ENCODE measurements at regions not wholly inside any gene's neighbourhood (a gene's known extent, or its start where the extent isn't known, plus 50 kb on each side); places are given as distances from the start of the nearest gene placed in this dataset.

DNA sequence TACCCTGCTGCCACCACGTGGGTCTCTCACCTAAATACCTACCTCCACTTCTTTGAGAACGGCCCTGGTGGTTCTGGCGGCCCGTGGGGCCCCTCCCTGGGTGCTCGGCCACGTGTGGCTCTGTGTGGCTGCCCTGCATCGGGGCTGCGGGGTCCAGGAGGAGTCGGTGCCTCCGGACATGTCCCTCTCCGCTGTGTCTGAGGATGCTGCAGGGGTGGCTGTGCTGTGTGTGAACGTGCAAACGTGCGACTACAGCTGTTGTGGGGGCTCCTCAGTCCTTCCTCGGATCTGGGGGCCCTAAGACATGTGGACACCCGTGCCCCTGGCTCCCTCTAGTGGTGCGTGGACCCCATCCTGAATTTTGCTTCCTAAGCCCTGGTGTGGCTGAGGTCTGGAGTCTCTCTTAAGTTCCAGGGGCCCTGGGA lies 691.8 kb downstream of the QKI start:
- H4K20me1 ChIP-seq (ENCODE audit: insufficient read depth, low read length, poor library complexity, severe bottlenecking): no peaks in the 10 kb centered on the region
- no peaks in the 10 kb centered on the region for H3F3A ChIP-seq (ENCODE audit: low read depth)
- H3K4me3 ChIP-seq (ENCODE audit: low read length, poor library complexity, severe bottlenecking): no peak overlapping the region
- no peak overlapping the region for H2AFZ ChIP-seq (ENCODE audit: low read length)
- TF ChIP-seq, protein P1, sequence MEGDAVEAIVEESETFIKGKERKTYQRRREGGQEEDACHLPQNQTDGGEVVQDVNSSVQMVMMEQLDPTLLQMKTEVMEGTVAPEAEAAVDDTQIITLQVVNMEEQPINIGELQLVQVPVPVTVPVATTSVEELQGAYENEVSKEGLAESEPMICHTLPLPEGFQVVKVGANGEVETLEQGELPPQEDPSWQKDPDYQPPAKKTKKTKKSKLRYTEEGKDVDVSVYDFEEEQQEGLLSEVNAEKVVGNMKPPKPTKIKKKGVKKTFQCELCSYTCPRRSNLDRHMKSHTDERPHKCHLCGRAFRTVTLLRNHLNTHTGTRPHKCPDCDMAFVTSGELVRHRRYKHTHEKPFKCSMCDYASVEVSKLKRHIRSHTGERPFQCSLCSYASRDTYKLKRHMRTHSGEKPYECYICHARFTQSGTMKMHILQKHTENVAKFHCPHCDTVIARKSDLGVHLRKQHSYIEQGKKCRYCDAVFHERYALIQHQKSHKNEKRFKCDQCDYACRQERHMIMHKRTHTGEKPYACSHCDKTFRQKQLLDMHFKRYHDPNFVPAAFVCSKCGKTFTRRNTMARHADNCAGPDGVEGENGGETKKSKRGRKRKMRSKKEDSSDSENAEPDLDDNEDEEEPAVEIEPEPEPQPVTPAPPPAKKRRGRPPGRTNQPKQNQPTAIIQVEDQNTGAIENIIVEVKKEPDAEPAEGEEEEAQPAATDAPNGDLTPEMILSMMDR (conservative IDR thresholded peaks at IDR 0.05; ENCODE audit: low read length): no peak; the same call in 1 of the 2 replicates
- no peak for TF ChIP-seq EZH2phosphoT487 (IDR thresholded peaks at IDR 0.05; ENCODE audit: borderline replicate concordance)
- no peaks in the 10 kb centered on the region for H3K36me3 ChIP-seq (ENCODE audit: insufficient read depth, low read length)
- H3K9me2 ChIP-seq (replicated peaks; ENCODE audit: low read depth, low read length): no peaks in the 10 kb centered on the region
- no peaks in the 10 kb centered on the region; the same call in 1 of the 2 replicates for H3K9me3 ChIP-seq (ENCODE audit: insufficient read depth, low read depth, low read length)
- no peaks in the 10 kb centered on the region for H3K4me1 ChIP-seq (ENCODE audit: insufficient read depth, low read length, poor library complexity, severe bottlenecking)
- no peak overlapping the region for H3K9ac ChIP-seq (ENCODE audit: low read depth, low read length, poor library complexity, severe bottlenecking)
- no peak overlapping the region for H3K4me2 ChIP-seq (ENCODE audit: low read depth, low read length, poor library complexity, severe bottlenecking)
- no peaks in the 10 kb centered on the region for H3K27me3 ChIP-seq (ENCODE audit: insufficient read depth, low read length, poor library complexity, severe bottlenecking)
- no peaks in the 10 kb centered on the region for H3K79me2 ChIP-seq (ENCODE audit: insufficient read depth, low read length)

DNA sequence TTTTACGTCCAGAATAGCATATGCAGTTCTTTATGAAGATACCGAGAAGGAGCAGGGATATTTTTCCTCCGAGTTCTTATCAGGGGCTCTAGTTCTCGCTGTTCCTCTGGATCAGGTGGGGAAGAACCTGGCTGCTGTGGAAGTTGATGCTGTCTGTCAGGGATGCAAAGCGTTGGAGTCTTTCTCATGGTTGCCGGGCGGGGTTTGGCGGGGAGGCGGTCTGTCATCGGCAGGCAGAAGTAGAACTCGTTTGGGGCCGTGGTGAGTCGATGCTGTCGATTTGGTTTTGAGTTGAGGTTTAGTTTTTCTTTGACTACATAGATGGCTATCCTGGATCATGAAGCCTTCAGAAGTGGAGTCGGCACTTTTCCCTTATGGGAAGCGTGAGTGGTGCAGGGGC lies 691.2 kb downstream of the QKI start:
- H3K4me1 ChIP-seq (ENCODE audit: insufficient read depth, low read length, poor library complexity, severe bottlenecking): no peaks in the 10 kb centered on the region
- no peaks in the 10 kb centered on the region for H3K36me3 ChIP-seq (ENCODE audit: insufficient read depth, low read length)
- H3K9ac ChIP-seq (ENCODE audit: low read depth, low read length, poor library complexity, severe bottlenecking): no peak overlapping the region
- no peaks in the 10 kb centered on the region for H3K27me3 ChIP-seq (ENCODE audit: insufficient read depth, low read length, poor library complexity, severe bottlenecking)
- no peak overlapping the region for H2AFZ ChIP-seq (ENCODE audit: low read length)
- H3K79me2 ChIP-seq (ENCODE audit: insufficient read depth, low read length): no peaks in the 10 kb centered on the region
- H3K4me2 ChIP-seq (ENCODE audit: low read depth, low read length, poor library complexity, severe bottlenecking): no peak overlapping the region
- H3K9me3 ChIP-seq (ENCODE audit: insufficient read depth, low read depth, low read length): no peaks in the 10 kb centered on the region; the same call in 1 of the 2 replicates
- TF ChIP-seq, protein P1 (conservative IDR thresholded peaks at IDR 0.05; ENCODE audit: low read length): no peak
- TF ChIP-seq EZH2phosphoT487 (IDR thresholded peaks at IDR 0.05; ENCODE audit: borderline replicate concordance): no peak
- H3K9me2 ChIP-seq (replicated peaks; ENCODE audit: low read depth, low read length): no peaks in the 10 kb centered on the region
- no peaks in the 10 kb centered on the region for H4K20me1 ChIP-seq (ENCODE audit: insufficient read depth, low read length, poor library complexity, severe bottlenecking)
- no peak overlapping the region for H3K4me3 ChIP-seq (ENCODE audit: low read length, poor library complexity, severe bottlenecking)
- H3F3A ChIP-seq (ENCODE audit: low read depth): no peaks in the 10 kb centered on the region

DNA sequence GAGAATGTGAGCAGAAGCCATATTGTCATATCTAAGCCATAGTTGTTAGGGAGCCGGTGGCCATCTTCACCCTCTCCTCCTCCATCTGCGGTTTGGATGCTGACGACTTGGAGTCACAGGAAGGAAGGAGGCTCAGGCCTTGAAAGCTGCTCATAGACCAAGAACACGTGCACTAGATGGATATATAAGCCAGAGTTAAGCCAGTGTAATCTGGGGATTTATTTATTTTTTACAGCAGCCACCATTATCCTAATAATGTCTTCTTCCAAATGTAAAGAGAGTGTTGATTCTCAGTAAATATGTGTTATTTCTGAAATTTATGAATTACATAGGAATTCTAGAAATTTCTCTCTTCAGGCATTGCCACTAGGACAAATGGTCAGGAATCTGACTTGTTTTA lies 689.9 kb downstream of the QKI start:
- TF ChIP-seq, protein P1 (conservative IDR thresholded peaks at IDR 0.05; ENCODE audit: low read length): no peak
- no peak for TF ChIP-seq EZH2phosphoT487 (IDR thresholded peaks at IDR 0.05; ENCODE audit: borderline replicate concordance)
- H3K27me3 ChIP-seq (ENCODE audit: insufficient read depth, low read length, poor library complexity, severe bottlenecking): no peaks in the 10 kb centered on the region
- H2AFZ ChIP-seq (ENCODE audit: low read length): no peak overlapping the region
- no peaks in the 10 kb centered on the region for H3F3A ChIP-seq (ENCODE audit: low read depth)
- no peak overlapping the region for H3K9ac ChIP-seq (ENCODE audit: low read depth, low read length, poor library complexity, severe bottlenecking)
- no peaks in the 10 kb centered on the region for H3K9me2 ChIP-seq (replicated peaks; ENCODE audit: low read depth, low read length)
- no peaks in the 10 kb centered on the region for H3K4me1 ChIP-seq (ENCODE audit: insufficient read depth, low read length, poor library complexity, severe bottlenecking)
- H3K36me3 ChIP-seq (ENCODE audit: insufficient read depth, low read length): no peaks in the 10 kb centered on the region
- H3K4me2 ChIP-seq (ENCODE audit: low read depth, low read length, poor library complexity, severe bottlenecking): no peak overlapping the region
- no peak overlapping the region for H3K4me3 ChIP-seq (ENCODE audit: low read length, poor library complexity, severe bottlenecking)
- no peaks in the 10 kb centered on the region for H3K79me2 ChIP-seq (ENCODE audit: insufficient read depth, low read length)
- H4K20me1 ChIP-seq (ENCODE audit: insufficient read depth, low read length, poor library complexity, severe bottlenecking): no peaks in the 10 kb centered on the region
- no peaks in the 10 kb centered on the region; the same call in 1 of the 2 replicates for H3K9me3 ChIP-seq (ENCODE audit: insufficient read depth, low read depth, low read length)
